ENCODE measurements at regions not wholly inside any gene's neighbourhood (a gene's known extent, or its start where the extent isn't known, plus 50 kb on each side); places are given as distances from the start of the nearest gene placed in this dataset.

GRCh38 chr2:134072341-134072740 lies 181.5 kb upstream of the MGAT5 start:
- intact Hi-C loops (cut with micrococcal nuclease): no loop called here
- no peaks in the 10 kb centered on the region for H3K4me1 Mint-ChIP-seq (ENCODE audit: low read depth)
- H3K27ac Mint-ChIP-seq: no peak overlapping the region
- H3K27me3 Mint-ChIP-seq: peaks cover 9% of the 10 kb centered on the region
- H3K36me3 Mint-ChIP-seq (ENCODE audit: low read depth): no peaks in the 10 kb centered on the region
- peaks cover 13% of the 10 kb centered on the region for H3K9me3 Mint-ChIP-seq
- H3K4me3 Mint-ChIP-seq: no peak overlapping the region

GRCh38 chr2:134073023-134073422 lies 180.8 kb upstream of the MGAT5 start:
- no peak overlapping the region for H3K27ac Mint-ChIP-seq
- peaks cover 9% of the 10 kb centered on the region for H3K27me3 Mint-ChIP-seq
- no peak overlapping the region for H3K4me3 Mint-ChIP-seq
- intact Hi-C loops (cut with micrococcal nuclease): no loop called here
- H3K36me3 Mint-ChIP-seq (ENCODE audit: low read depth): no peaks in the 10 kb centered on the region
- H3K9me3 Mint-ChIP-seq: peaks cover 13% of the 10 kb centered on the region
- H3K4me1 Mint-ChIP-seq (ENCODE audit: low read depth): peaks cover 2% of the 10 kb centered on the region

GRCh38 chr2:134074619-134075018 lies 179.3 kb upstream of the MGAT5 start:
- Mint-ChIP-seq H3K4me1 (ENCODE audit: low read depth) (peaks cover 15% of the 10 kb centered on the region), H3K9me3 (peaks cover 13% of the 10 kb centered on the region), H3K4me3 (no peak overlapping the region), H3K27me3 (peaks cover 6% of the 10 kb centered on the region), H3K27ac (no peak overlapping the region), H3K36me3 (ENCODE audit: low read depth) (no peaks in the 10 kb centered on the region)
- intact Hi-C loops (cut with micrococcal nuclease): no loop called here

DNA sequence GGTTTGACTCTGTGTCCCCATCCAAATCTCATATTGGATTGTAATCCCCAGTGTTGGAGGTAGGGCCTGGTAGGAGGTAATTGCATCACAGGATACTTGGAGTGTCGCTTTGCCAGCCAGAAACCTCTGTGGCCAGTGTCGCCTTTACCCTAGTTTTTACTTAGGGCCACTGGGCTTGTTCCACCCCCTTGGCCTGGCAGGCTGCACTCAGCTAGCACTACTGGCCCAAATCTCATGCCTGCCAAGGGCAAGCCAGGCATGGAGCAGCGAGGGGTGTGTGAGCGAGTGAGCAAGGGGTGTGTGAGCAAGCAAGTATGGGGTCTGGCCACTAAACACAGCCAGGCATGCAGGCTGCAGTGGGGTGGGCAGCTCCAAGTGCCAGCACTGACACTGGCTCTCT lies 178.7 kb upstream of the MGAT5 start:
- H3K27ac Mint-ChIP-seq: no peak overlapping the region
- H3K4me1 Mint-ChIP-seq (ENCODE audit: low read depth): peaks cover 20% of the 10 kb centered on the region
- H3K36me3 Mint-ChIP-seq (ENCODE audit: low read depth): no peaks in the 10 kb centered on the region
- peaks cover 8% of the 10 kb centered on the region for H3K27me3 Mint-ChIP-seq
- intact Hi-C loops (cut with micrococcal nuclease): no loop called here
- H3K9me3 Mint-ChIP-seq: peaks cover 13% of the 10 kb centered on the region
- no peak overlapping the region for H3K4me3 Mint-ChIP-seq

GRCh38 chr2:134078354-134078753 lies 175.5 kb upstream of the MGAT5 start:
- Mint-ChIP-seq H3K4me1 (ENCODE audit: low read depth) (peaks cover 20% of the 10 kb centered on the region), H3K27me3 (peaks cover 13% of the 10 kb centered on the region), H3K4me3 (no peak overlapping the region), H3K36me3 (ENCODE audit: low read depth) (no peaks in the 10 kb centered on the region), H3K9me3 (peaks cover 13% of the 10 kb centered on the region), H3K27ac (no peak overlapping the region)
- intact Hi-C loops (cut with micrococcal nuclease): no loop called here

GRCh38 chr2:134079373-134079772 lies 174.5 kb upstream of the MGAT5 start:
- intact Hi-C loops (cut with micrococcal nuclease): no loop called here
- H3K4me1 Mint-ChIP-seq (ENCODE audit: low read depth): peaks cover 20% of the 10 kb centered on the region
- H3K4me3 Mint-ChIP-seq: no peak overlapping the region
- H3K36me3 Mint-ChIP-seq (ENCODE audit: low read depth): no peaks in the 10 kb centered on the region
- H3K9me3 Mint-ChIP-seq: peaks cover 13% of the 10 kb centered on the region
- H3K27ac Mint-ChIP-seq: no peak overlapping the region
- H3K27me3 Mint-ChIP-seq: peaks cover 14% of the 10 kb centered on the region

- no peaks in the 10 kb centered on the region for H3K36me3 Mint-ChIP-seq (ENCODE audit: low read depth)
- H3K27me3 Mint-ChIP-seq: peaks cover 14% of the 10 kb centered on the region
- intact Hi-C loops (cut with micrococcal nuclease): no loop called here
- H3K4me1 Mint-ChIP-seq (ENCODE audit: low read depth): peaks cover 20% of the 10 kb centered on the region
- H3K9me3 Mint-ChIP-seq: peaks cover 10% of the 10 kb centered on the region
- no peak overlapping the region for H3K27ac Mint-ChIP-seq
- no peak overlapping the region for H3K4me3 Mint-ChIP-seq
Observed at GRCh38 chr2:134080386-134081089, 173.3 kb upstream of the MGAT5 start.

DNA sequence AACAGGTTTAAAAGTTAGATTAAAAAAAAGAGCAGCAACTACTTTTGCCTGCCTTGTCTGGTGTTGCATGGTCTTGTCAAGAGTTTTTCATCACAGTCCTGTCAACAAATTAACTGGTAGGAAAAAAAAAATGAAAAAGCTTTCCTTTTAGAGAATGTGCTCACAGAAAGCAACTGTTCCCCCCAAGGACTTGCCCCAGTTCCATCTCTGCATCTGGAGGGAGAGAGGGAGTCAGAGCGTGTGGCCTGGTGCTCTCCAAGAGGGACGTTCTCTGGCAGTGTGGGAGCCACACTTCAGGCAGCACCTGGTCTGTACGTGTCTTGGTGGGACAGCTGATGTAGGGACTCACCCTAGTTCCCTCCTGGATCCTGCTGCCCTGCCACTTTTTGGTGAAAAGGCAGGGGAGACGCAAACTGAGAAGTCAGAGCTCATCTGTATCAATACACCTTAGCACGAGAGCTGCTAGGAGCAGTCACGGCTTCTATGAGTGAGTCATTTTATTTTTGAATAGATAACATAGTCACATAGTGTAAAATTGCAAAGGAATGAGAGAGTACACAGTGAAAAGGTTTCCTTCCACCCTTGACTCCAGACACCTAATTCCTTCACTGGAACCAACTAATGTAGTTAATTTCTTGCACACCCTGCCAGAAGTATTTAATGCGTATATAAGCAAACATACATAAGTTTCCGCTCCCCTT lies 172.5 kb upstream of the MGAT5 start:
- peaks cover 20% of the 10 kb centered on the region for H3K4me1 Mint-ChIP-seq (ENCODE audit: low read depth)
- intact Hi-C loops (cut with micrococcal nuclease): no loop called here
- no peak overlapping the region for H3K27ac Mint-ChIP-seq

DNA sequence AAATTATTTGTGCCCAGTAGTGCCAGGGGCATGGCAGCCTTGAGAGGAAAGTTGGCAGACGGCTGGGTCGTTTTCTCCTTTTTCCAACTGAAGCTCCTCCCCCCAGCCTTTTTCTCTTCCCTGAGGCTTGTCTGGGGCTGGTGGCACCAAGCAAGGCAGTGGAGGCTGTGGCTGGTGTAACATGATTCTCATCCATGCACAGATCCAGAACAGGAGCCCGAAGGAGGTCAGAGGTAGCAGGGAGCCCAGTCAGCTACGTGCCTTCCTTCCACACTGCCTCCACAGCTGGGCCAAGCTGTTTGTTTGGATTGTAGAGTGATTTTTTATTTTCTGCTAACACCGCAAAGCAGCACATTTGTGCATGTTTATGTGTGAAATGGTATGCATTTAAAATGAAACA lies 170.3 kb upstream of the MGAT5 start:
- intact Hi-C loops (cut with micrococcal nuclease): no loop called here
- Mint-ChIP-seq H3K9me3 (no peaks in the 10 kb centered on the region), H3K4me1 (ENCODE audit: low read depth) (peaks cover 15% of the 10 kb centered on the region), H3K27me3 (peaks cover 11% of the 10 kb centered on the region), H3K4me3 (no peak overlapping the region), H3K36me3 (ENCODE audit: low read depth) (no peaks in the 10 kb centered on the region), H3K27ac (no peak overlapping the region)

More for the DNA sequence above, 172.5 kb upstream of the MGAT5 start:
- H3K36me3 Mint-ChIP-seq (ENCODE audit: low read depth): no peaks in the 10 kb centered on the region
- peaks cover 1% of the 10 kb centered on the region for H3K9me3 Mint-ChIP-seq
- no peak overlapping the region for H3K4me3 Mint-ChIP-seq
- H3K27me3 Mint-ChIP-seq: peaks cover 11% of the 10 kb centered on the region

DNA sequence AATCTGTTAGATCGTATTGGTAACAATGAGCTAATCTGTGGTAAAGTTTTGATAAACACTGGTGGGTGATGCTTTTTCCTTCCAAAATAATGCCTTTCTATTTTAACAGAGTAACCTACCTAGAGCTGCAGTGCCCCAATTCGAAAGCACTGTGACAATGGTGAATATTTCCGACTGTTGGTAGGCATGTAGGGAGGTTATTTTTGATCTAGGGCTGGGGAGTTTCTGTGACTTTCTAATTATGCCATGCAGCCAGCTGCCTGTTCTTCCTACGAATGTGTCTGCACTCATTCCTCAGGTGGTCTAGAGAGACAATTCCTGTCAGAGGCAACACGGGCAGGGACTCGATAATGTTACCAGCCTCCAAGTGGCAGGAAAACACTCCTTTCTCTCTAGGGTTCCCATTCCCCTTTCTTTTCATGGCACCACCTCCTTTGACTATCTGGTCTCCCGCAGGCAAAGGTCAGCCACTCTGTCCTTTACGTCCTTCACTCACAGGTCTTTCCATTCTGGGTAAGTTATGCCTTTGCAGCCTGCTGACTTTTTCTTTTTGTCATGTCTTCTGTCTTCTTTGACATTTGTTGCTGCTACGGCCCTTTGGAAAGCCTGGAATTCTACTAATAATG lies 167.2 kb upstream of the MGAT5 start:
- peaks cover 5% of the 10 kb centered on the region for H3K27me3 Mint-ChIP-seq
- no peaks in the 10 kb centered on the region for H3K9me3 Mint-ChIP-seq
- no peak overlapping the region for H3K27ac Mint-ChIP-seq
- H3K4me1 Mint-ChIP-seq (ENCODE audit: low read depth): no peaks in the 10 kb centered on the region
- H3K36me3 Mint-ChIP-seq (ENCODE audit: low read depth): no peaks in the 10 kb centered on the region
- no peak overlapping the region for H3K4me3 Mint-ChIP-seq
- intact Hi-C loops (cut with micrococcal nuclease): no loop called here

DNA sequence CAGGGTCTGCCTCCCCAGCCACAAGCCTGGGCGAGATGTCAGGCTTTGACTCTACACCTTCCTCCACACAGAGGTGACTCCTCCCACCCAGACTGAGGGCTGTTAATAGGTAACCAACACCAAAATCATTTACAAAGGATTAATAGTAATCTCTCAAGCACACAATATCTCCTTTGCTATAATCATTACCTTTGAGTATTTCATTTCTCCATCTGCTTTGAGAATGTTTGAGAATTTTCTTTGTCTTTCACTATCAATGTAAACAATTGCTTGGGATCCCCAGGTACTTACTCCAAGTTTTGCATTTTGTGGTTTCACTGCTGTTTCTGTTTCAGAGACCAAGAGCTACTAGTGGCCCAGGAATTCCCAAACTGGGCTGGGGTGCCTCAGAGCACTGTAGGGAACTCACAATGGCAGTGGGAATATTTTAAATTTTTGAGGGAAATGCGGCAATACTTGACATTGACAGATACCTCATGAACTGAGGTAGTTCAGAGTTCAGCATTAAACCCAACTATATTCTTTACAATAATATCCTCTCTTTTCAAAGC lies 166.4 kb upstream of the MGAT5 start:
- Mint-ChIP-seq H3K27ac (no peak overlapping the region), H3K27me3 (peaks cover 5% of the 10 kb centered on the region), H3K4me1 (ENCODE audit: low read depth) (no peaks in the 10 kb centered on the region), H3K9me3 (no peaks in the 10 kb centered on the region), H3K4me3 (no peak overlapping the region), H3K36me3 (ENCODE audit: low read depth) (no peaks in the 10 kb centered on the region)
- intact Hi-C loops (cut with micrococcal nuclease): no loop called here

GRCh38 chr2:134089454-134089853 lies 164.4 kb upstream of the MGAT5 start:
- Mint-ChIP-seq H3K9me3 (peaks cover 1% of the 10 kb centered on the region), H3K27ac (no peak overlapping the region), H3K4me3 (no peak overlapping the region), H3K27me3 (no peaks in the 10 kb centered on the region), H3K4me1 (ENCODE audit: low read depth) (no peaks in the 10 kb centered on the region), H3K36me3 (ENCODE audit: low read depth) (no peaks in the 10 kb centered on the region)
- intact Hi-C loops (cut with micrococcal nuclease): no loop called here

DNA sequence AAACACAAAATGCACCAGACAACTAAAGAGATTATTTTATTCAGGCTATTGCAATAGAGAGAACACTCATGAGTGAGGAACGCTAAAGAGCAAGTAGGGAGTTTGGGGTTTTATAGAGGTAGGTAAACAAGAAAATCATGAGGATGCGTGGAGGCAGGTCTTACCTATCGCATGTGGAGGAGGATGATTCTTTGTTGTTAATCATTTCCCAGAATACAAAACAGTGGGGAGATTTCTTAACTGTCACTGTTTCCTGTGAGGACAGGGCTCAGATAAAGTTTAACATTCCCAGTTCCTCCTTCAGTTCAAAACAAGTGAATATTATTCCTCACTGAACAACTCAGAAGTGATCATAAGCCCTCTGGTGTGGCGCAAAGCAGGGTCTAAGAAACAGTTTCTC lies 156.1 kb upstream of the MGAT5 start:
- Mint-ChIP-seq H3K27ac (peak overlapping the region; percentile 52), H3K4me1 (ENCODE audit: low read depth) (peaks cover 20% of the 10 kb centered on the region), H3K36me3 (ENCODE audit: low read depth) (no peaks in the 10 kb centered on the region), H3K27me3 (no peaks in the 10 kb centered on the region), H3K9me3 (peaks cover 9% of the 10 kb centered on the region), H3K4me3 (no peak overlapping the region)
- intact Hi-C loops (cut with micrococcal nuclease): no loop called here

DNA sequence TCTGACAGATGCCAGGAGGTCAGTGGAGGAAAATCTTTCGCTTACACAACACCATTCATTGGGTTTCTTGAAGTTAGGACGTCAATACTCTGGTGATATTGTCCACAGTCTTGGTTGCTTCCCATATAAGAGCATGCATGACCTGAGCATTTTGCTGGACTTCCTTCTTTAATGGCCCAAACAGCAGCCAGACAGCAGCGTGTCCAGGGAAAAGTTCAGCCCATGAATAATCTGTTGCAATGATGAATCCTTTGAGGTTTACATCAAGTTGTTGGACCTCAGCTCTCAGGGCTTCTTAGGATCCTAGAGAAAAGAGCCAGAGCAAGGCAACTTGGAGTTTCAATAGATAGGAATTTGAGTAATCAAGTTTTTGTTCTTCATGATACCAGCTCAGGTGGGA lies 155.6 kb upstream of the MGAT5 start:
- peaks cover 20% of the 10 kb centered on the region for H3K4me1 Mint-ChIP-seq (ENCODE audit: low read depth)
- H3K27me3 Mint-ChIP-seq: no peaks in the 10 kb centered on the region
- intact Hi-C loops (cut with micrococcal nuclease): no loop called here
- no peak overlapping the region for H3K4me3 Mint-ChIP-seq
- peaks cover 9% of the 10 kb centered on the region for H3K9me3 Mint-ChIP-seq
- H3K36me3 Mint-ChIP-seq (ENCODE audit: low read depth): no peaks in the 10 kb centered on the region
- H3K27ac Mint-ChIP-seq: peak overlapping the region; percentile 52
